A673 (cell line): ENCODE measurements at regions not wholly inside any gene's neighbourhood (a gene's known extent, or its start where the extent isn't known, plus 50 kb on each side); places are given as distances from the start of the nearest gene placed in this dataset.

Experiments
- EZH2 ChIP-seq: fragments of 200-600 bp; sonication (generic); IDR thresholded peaks from 2 replicates; pipeline ENCODE4 v1.6.1; 2017; ENCODE audit warnings: borderline replicate concordance, low read depth, mild to moderate bottlenecking, mixed read lengths, antibody characterized with exemption, low read length; ENCODE audit not compliant: poor library complexity, severe bottlenecking
- TF ChIP-seq, protein P1 (sequence below): fragments of 300-800, 200-600 bp; sonication (generic); conservative IDR thresholded peaks from 2 replicates; pipeline ENCODE4 v1.5.1; 2017; ENCODE audit warnings: low read depth, mild to moderate bottlenecking, antibody characterized with exemption, low read length, moderate library complexity, mixed read lengths

DNA sequence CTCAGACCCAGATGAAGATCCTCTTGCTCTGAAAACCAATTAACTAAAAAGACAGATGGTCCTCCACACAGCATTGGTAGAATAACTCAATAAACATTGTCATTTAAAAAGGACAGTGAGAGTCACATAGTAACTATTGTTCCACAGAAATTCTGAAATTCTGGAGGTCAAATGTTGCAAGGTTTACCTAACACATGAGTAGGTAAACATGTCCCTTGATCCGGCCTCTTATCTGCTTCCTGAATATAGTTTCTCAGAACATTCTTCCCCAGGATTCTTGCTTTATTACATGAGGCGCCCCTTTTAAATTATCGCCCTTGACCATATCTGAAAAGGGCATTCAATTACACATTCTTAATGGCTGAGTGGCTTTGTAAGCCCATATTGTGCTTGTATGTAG lies 270.7 kb downstream of the SEMA3D start:
- TF ChIP-seq, protein P1, sequence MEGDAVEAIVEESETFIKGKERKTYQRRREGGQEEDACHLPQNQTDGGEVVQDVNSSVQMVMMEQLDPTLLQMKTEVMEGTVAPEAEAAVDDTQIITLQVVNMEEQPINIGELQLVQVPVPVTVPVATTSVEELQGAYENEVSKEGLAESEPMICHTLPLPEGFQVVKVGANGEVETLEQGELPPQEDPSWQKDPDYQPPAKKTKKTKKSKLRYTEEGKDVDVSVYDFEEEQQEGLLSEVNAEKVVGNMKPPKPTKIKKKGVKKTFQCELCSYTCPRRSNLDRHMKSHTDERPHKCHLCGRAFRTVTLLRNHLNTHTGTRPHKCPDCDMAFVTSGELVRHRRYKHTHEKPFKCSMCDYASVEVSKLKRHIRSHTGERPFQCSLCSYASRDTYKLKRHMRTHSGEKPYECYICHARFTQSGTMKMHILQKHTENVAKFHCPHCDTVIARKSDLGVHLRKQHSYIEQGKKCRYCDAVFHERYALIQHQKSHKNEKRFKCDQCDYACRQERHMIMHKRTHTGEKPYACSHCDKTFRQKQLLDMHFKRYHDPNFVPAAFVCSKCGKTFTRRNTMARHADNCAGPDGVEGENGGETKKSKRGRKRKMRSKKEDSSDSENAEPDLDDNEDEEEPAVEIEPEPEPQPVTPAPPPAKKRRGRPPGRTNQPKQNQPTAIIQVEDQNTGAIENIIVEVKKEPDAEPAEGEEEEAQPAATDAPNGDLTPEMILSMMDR: no peak
- no peak for TF ChIP-seq EZH2
